Femur (tissue), 1 donor: ENCODE measurements at regions not wholly inside any gene's neighbourhood (a gene's known extent, or its start where the extent isn't known, plus 50 kb on each side); places are given as distances from the start of the nearest gene placed in this dataset.
A peak's percentile ranks its signal among the peaks of the same experiment; 100 is the strongest.
"Not testable (repeated sequence)": the region's sequence is repeated elsewhere in the genome, so short reads cannot be mapped to it uniquely, and the experiment has no call there.

Experiments
- DNase-seq: peaks from one replicate; pipeline ENCODE4 v3.0.0-alpha.2; 2017

DNA sequence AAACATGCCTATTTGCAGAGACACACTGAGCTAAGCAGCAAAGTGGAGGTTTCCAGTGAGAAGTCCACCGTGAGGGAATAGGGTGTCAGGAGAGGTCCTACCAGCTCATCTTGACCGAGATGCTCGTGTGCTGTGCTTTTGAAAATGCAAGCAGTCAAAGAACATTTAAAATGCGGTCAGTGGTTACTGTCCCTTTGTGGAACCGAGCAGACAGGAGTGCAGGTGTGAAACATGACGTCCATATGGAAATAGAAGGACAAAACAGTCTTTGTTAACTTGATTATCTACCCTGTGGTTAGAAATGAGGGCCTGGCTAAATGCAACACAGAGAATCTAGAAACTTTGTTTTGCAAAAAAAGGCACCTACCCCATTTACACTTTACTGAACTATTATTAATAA, 473.3 kb downstream of the SPATA31A6 start:
- DNase-seq, result not testable (repeated sequence)

DNA sequence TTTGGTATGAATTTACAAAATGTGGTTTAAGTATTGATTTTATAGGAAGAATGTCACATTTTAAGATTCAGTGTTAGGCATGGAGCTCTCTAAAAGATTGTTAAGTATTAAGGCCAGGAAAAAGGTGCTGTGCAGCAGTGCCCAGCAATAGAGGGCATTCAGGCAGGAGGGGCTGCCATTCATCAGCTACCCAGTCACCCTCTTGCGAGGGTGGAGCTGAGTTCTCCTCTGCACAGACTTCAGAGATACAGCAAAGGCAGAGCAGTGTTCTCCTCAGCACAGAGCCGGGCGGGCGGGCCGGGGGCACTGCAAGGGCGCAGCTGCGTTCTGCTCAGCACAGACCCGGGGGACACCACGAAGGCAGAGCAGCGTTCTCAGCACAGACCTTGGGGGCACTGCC, 474.0 kb downstream of the SPATA31A6 start:
- not testable (repeated sequence) for DNase-seq

DNA sequence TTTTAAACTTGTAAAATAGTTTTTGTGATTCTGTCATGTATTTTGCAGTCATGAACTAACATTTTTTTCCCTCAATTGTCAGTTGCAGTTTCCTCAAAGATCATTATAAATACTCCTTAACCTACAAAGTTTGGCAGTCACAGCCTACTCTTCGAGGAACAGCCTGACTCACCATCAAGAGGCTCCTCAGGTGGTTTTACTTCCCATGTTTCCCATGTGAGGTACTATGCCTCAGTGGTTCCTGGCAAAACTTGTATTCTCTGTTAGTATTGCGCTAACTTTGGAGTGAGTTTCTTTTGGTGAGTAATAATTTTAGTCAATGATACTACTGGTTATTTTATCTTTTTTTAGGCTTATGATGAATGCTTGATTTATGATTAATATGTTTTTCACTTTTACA, 513.7 kb downstream of the SPATA31A6 start:
- not testable (repeated sequence) for DNase-seq

DNA sequence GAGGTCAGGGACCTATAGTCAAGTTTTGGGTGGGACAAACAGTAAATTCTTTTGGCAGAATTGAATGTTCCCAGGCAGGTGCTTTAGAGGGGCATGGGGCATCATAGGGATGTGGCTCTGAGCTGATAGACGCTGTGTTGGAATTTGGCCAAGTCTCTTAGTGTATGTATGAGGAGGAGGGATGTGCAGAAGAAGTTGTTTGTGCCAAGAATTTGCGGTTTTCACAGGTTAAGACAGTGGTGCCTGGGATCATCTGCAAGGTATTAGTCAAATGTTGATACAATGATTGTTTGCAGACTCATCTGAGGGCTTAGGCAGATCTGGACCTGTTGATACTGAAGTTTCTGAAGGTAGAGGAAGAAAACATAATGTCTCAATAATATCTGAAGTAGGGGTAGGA, 519.4 kb downstream of the SPATA31A6 start:
- DNase-seq, result not testable (repeated sequence)

DNA sequence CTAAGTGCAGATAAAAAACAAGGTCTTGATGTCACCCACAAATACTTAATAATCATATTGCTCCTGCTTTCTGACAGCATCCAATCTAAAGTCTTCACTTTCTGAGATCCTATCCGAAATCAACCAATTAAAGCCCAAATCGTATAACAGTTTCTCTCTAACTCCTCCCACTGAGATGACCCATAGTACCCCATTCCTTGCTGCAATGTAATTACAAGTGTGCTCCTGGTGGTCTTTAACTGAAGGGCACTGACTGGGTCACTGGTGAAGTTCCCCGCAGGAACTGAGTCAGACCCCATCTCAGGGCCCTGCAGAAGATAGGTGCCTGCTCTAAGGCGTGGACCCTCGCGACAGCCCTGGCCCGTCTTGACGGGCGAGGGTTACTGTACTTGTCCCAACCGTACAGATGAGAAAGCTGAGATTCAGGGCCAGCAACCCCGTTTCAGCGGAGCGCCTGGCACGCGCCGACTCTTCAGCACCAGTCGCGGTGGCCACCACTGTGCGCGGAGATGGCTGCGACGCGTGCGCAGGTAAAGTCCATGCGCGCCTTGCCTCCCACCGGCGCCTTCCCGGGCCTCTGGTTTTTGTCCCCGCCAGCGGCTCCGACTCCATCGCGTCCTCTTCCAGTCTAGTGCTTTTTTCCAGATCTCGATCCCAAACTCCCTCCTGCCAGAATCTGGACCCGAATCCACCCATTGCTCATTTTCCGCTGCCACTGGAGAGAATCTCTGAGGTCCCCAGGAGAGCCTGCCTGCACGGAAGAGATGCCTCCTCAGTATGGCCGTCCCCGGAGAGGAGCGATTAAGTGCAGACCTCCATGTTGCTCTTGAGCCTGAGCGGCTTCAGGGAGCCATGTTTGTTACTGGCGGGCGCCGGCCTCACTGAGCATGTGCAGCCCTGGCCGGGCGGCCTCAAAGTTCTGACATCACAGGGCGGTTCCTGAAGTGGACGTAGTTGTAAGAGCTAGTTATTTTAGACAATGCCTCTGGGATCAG, 541.7 kb downstream of the SPATA31A6 start:
- not testable (repeated sequence) for DNase-seq

DNA sequence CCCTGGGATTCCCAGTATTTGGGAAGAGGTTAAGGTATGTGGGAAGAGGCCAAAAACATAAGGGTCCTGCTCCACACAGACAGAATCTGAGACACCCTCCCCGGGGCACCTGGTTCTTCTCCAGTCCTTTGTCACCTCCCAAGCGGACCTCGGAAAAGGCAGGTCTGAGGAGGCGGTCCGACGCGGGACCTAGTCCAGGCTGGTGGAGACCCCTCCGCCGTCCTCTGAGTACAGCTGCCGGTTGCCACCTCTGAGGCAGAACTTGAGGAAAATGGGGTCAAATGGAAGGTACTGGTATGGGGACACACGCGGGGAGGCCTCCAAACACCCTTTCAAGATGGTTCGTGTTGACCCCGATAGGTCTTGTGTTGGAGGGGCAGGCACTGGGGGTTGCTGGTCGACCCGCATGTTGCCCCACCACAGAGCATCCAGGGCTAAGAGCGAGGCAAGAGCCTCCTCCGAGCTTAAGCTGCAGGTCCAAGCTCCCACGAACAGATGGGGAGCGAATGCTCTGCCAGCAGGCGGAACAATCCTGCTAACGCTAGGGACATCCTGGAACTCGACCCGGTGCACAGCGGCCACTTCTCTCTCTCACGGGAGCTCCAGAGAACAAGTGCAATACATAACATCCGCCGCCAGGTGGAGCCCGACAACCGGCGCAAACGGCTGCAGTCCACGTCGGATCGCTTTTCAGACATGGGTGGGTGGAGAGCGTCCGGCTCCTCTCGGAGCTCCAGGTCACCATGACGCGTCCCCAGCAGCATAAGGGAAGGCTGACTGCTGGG, 559.8 kb downstream of the SPATA31A6 start:
- peak; percentile 18 for DNase-seq

DNA sequence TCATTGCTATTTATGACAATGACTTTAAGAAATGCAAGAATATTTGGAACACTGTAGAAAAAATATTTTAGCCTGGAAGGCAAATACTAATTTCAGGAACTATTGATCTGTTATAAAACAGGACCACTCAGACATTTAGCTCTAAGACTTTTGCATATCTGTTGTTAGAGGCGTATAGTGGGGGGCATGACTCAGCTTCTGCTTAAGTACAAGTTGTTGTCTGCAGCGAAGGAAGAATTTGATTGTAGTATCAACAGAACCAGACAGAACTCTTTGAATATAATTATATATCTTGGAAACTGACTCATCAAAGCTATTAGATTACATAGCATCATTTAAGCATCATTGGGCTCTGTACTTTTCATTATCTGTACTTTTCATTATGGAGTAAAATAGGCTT, 573.8 kb downstream of the SPATA31A6 start:
- not testable (repeated sequence) for DNase-seq

DNA sequence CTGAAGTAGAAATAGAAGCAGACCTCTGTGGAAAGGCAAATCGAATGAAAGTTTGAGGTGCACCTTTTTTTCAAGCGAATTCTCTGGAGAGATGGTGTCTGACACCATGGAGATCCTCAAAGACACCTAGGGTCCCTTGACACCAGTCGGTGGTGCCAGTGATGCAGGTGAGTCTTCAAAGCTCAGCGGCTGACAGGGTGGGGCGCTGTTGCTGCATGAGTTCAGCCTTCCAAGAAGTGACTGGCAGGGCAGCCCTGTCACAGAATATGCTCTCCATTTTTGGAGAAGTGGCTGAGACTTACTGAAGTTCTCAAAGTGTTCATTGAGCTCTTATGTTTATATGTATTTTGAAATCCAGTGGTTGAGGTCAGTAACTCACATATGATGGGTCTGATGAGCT, 575.9 kb downstream of the SPATA31A6 start:
- DNase-seq, result not testable (repeated sequence)

DNA sequence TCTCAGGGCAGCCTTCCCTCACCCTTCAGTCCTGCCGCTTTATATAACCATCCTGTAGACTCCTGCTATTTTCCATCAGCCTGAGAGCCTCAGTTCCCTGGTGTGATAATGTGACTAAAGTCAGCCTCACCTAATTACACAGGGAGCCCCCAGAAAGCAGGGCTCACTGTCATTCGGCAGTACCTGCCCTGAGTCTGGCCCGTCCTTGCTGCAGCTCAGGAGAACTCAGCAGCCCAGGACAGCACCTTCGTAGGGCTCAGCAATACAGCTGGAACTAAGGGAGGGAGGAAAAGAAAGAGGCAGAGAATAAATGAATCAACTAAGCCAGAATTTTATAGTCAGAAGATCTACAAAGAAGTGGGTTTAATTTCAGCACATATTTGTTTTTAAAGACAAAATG, 598.7 kb downstream of the SPATA31A6 start:
- DNase-seq, result not testable (repeated sequence)

DNA sequence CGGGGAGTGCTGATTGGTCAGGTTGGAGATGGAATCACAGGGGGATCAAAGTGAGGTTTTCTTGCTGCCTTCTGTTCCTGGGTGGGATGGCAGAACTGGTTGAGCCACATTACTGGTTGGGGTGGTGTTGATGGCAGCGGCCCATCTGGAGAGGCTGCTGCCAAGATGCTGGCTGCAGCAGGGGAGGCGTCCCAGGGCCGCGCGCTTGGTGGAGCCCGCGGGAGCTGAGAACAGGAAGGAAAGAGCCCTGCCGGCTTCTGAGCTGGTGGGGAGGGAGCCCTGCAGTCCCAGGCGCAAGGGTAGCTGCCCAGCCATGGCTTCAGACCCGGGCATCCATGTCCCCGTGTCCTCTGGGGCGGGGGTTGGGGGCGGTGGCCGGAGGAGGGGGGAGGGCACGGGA, 609.3 kb downstream of the SPATA31A6 start:
- not testable (repeated sequence) for DNase-seq

DNA sequence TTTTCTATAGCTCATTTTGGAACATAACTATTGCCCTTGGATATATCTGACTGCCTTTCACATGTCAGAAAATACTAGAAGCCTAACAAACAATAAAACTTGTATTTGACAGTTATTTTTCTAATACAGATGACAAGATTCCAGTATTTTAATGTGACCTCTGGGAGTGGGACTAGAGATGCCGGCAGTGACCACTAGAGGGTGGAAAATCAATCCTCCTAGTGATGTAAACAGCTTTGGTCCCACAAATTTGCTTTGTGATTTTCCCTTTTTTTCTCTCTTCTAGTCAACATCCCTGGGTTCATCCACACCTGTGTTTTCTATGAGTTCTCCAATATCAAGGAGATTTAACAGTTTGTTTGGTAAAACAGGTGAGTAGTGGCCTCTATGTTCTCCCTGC, 615.1 kb downstream of the SPATA31A6 start:
- DNase-seq, result not testable (repeated sequence)

DNA sequence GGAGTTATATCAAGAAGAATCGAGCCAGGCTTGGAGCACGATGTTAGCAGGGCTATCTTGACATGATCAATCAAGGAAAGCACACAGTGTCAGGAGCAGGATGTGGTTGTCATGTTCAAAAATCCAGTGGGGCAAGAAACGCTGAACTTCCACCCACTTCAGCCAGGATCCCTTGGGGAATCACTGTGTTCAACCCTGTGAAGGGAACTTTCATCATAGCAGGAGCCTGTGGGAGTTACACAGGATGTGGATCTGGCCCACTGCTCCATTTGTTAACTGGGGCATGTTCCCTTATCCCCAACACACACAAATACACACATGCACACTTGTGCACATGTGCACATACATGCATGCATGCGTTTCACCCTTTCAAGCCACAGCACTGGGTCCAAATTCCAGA, 619.3 kb downstream of the SPATA31A6 start:
- not testable (repeated sequence) for DNase-seq

DNA sequence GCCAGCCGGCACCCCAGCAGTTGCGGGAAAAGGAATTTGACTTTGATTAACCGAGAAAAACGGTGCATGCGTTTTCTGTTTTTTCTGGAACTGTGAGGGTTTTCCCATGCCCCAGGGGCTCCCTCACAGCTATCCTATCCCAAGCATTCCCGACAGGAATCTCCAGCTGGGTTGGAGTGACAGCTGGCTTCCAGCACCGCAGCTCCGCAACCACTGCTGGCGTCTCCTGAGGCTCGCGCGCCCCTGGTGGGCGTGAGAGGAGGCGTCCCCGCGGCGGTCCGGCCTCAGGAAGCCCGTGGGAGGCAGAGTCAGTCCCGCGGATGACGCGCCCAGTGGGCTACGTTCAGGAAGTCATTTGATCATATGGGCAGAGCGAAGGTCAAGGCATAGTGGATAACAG, 623.2 kb downstream of the SPATA31A6 start:
- DNase-seq, result not testable (repeated sequence)

DNA sequence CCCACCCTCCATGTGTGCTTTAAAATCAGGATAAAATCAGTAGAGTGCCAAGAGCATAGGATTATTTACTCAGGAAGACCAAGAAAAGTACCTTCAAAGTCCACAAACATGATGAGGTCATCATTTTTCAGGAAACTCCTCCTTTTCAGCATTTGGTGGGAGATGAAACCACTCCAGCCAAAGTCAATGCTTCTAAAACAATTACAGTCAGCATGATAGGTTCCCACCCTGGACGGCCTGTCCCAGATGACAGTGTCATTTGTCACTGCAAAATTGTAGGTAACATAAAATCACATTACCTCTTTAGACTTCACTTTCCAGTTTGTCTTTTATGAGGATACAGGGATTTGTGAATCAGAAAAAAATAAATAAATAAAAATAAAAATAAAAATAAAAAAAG, 638.0 kb downstream of the SPATA31A6 start:
- not testable (repeated sequence) for DNase-seq

DNA sequence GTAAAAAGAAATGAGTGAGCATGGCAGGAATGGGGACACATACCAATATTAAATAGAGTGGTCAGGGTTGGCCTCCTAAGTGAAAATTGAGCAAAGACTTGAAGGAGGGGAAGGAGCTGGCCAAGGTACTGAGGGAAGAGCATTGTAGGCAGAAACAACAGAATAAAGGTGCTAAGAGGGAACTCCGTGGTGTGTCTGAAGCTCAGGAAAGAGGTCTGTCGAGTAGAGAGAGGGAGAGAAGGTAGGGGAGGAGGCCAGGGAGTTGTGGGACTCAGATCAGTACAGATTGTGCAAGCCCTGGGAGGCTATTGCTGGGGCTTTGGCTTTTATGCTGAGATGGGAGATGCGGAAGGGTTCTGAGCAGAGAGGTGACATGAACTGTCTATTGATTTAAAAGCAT, 664.7 kb downstream of the SPATA31A6 start:
- DNase-seq, result not testable (repeated sequence)

DNA sequence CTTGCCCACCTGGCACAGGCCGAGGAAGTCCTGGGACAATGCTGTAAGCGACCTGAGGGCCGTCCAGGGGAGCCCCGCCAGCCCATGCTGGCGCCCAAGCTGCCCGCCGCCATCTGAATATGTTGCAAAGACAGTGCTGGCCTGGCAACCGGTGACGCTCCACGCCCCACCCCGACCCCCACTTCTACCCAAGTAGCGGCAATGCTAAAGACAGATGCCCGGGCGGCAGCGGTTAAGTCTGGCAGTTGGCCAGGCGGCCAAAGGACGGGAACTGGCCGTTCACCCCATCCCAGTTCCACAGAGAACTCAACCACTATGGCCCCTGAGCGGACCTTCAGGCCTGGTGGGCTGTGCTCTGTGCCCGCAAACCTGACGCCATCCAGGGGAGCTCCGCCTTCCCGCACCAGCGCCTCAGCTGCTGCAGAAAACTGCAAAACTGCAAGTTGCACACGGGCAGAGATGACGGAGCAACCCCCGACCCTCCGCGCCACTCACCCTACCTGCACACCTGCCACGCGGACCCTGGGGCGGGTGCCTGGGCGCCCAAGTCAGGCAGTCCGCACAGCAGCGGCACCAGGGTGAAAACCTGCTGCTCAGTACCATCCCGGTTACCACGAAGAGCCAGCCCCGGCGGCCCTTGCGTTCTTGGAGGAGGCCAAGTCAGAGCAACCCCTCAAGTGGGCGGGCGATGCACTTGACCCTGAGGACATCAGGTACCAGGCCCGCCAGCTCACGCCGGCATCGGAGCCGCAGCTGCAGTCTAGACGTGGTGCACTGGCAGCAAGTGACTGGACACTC, 667.6 kb downstream of the SPATA31A6 start:
- DNase-seq, result not testable (repeated sequence)

DNA sequence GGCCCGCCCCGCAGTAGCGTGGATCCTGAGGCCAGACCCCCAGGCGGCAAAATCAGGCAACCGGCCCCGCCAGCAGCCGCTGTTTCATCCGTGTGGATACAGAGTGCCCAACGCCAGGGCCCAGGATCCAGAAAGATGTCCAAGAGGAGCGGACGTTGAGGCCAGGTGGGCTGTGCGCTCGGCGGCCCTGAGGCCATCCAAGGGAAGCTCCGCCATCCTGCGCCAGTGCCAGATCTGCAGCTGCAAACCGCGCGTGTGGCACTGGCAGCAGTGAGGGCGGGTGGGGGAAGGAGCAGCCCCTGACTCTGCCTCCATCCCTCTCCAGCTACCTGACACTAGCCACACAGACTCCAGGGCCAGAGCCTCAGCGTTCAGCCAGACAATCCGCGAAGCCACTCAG, 668.2 kb downstream of the SPATA31A6 start:
- not testable (repeated sequence) for DNase-seq

DNA sequence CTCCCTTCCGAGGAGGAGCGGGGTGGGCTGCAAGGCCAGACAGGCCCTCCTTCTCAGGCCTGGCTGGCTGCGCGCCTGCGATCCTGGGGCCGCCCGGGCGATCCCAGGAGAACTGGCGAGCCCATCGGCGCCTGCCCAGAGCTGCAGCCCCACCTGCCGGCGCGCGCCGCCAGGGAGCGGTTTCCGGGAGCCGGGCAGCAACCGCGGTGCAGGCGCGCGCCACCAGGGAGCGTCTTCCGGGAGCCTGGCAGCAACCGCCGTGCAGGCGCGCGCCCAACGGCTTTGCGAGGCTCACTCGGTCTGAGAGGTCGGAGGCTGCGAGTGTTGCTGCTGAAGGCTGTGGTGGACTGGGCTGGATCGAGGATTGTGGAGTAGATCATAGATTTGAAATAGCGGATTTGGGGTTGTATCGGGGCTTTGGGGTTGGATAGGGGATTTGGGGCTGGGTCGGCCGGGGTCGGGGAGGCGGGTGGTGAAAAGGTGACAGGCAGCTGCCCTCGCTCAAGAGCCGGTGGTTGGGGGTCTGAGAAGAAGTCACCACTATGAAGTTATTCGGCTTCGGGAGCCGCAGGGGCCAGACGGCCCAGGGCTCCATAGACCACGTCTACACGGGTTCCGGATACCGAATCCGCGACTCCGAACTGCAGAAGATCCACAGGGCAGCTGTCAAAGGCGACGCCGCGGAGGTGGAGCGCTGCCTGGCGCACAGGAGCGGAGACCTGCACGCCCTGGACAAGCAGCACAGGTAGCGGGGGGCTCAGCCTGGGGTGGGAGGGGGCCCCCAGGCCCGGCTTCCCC, 668.9 kb downstream of the SPATA31A6 start:
- not testable (repeated sequence) for DNase-seq

DNA sequence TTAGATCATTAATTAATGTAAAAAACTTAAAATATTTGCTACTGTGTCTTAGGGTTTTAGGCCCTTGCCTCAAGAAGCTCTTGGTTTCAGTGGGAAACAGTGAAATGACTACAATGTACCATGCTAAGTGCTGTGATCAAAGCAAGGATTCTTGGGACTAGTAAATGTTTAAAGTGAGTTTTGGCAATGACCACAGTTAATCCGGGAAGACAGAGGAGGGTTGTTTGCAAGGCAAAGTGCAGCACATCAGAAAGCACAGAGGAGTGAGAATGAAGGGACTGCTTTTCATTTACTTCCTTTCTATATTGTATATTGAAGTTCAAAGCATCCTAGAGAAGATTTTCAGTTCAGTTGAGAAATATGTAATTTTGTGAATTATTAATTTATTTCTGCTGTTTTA, 676.7 kb downstream of the SPATA31A6 start:
- DNase-seq, result not testable (repeated sequence)

DNA sequence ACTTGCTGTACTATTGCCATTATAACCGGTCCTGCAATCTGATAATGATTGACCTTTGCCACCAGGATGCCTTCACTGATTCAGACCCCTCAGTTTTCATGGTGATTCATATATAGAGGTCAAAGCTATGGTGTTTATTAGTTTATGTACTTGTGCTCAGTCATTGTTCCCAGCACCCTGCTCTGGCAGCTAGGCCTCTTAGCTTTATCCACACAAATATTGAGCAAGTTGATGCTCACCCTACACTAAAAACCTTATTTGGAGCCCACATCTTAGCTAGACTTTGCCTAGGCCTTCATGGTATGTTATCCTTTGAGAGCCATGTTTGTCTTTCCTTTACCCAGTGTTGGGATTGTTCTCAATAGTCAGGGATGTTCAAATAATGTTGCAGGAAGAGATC, 679.0 kb downstream of the SPATA31A6 start:
- not testable (repeated sequence) for DNase-seq
